ENCODE measurements at regions not wholly inside any gene's neighbourhood (a gene's known extent, or its start where the extent isn't known, plus 50 kb on each side); places are given as distances from the start of the nearest gene placed in this dataset.

DNA sequence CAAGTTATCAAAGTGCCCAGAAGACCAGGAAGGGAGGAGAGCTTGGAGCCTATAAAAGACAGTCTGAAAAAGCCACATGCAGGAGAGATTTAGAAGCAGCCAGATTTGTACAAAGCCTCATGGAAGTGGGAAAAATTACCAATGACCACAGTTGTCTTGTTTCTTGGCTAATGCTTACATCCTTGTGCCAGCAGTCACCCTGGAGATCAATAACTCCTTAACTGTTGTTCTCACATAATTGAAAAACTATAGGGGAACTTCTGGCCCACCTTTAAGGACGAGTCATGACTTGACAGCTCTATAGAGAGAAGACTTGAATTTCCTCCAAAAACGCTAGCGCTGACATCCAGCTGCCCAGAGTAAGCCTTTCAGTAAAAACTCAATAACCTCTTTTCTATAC lies 313.1 kb downstream of the GALC start:
- intact Hi-C loops (cut with DNase I): no loop called here
- no peak for TF ChIP-seq POLR2A (IDR thresholded peaks at IDR 0.05)
- TF ChIP-seq, protein P1, sequence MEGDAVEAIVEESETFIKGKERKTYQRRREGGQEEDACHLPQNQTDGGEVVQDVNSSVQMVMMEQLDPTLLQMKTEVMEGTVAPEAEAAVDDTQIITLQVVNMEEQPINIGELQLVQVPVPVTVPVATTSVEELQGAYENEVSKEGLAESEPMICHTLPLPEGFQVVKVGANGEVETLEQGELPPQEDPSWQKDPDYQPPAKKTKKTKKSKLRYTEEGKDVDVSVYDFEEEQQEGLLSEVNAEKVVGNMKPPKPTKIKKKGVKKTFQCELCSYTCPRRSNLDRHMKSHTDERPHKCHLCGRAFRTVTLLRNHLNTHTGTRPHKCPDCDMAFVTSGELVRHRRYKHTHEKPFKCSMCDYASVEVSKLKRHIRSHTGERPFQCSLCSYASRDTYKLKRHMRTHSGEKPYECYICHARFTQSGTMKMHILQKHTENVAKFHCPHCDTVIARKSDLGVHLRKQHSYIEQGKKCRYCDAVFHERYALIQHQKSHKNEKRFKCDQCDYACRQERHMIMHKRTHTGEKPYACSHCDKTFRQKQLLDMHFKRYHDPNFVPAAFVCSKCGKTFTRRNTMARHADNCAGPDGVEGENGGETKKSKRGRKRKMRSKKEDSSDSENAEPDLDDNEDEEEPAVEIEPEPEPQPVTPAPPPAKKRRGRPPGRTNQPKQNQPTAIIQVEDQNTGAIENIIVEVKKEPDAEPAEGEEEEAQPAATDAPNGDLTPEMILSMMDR (IDR thresholded peaks at IDR 0.05): no peak
- 13 to 26% methylated on average over 3 of the region's 3 CpGs for WGBS, 2 donors
- H3K9me3 ChIP-seq: peaks cover 0 to 4% (median 0%) of the 10 kb centered on the region in 3 donors
- H3K27me3 ChIP-seq: no peaks in the 10 kb centered on the region
- DNase-seq: no peak
- no peaks in the 10 kb centered on the region for H3K36me3 ChIP-seq
- no peak overlapping the region for H3K4me3 ChIP-seq
- H3K27ac ChIP-seq: no peak overlapping the region
- H3K4me1 ChIP-seq: no peaks in the 10 kb centered on the region

DNA sequence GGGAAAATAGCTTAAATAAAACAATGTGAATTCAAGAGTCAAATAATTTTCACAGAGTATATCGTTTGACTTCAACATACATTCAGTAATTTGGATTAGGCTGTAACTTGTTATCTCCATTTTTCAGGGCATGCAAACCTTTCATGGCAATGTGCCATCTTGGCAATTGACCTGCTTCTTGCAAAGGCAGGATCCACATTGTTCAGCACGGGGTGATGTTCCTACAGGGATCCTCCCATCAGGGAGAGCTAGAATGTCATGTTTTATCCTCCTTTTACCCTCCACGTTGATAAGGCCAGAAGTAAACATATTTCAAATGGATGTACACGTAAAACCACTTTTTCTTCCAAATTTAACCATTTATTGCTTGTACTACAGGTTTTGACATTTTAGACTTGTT lies 314.4 kb downstream of the GALC start:
- no peaks in the 10 kb centered on the region for H3K4me1 ChIP-seq
- peaks cover 0 to 4% (median 0%) of the 10 kb centered on the region in 3 donors for H3K9me3 ChIP-seq
- DNase-seq: no peak
- WGBS, 2 donors: 34 to 38% methylated on average over 4 of the region's 4 CpGs
- H3K27ac ChIP-seq: no peak overlapping the region
- H3K27me3 ChIP-seq: no peaks in the 10 kb centered on the region
- TF ChIP-seq, protein P1 (IDR thresholded peaks at IDR 0.05): no peak
- TF ChIP-seq POLR2A (IDR thresholded peaks at IDR 0.05): no peak
- H3K4me3 ChIP-seq: no peak overlapping the region
- intact Hi-C loops (cut with DNase I): no loop called here
- no peaks in the 10 kb centered on the region for H3K36me3 ChIP-seq

DNA sequence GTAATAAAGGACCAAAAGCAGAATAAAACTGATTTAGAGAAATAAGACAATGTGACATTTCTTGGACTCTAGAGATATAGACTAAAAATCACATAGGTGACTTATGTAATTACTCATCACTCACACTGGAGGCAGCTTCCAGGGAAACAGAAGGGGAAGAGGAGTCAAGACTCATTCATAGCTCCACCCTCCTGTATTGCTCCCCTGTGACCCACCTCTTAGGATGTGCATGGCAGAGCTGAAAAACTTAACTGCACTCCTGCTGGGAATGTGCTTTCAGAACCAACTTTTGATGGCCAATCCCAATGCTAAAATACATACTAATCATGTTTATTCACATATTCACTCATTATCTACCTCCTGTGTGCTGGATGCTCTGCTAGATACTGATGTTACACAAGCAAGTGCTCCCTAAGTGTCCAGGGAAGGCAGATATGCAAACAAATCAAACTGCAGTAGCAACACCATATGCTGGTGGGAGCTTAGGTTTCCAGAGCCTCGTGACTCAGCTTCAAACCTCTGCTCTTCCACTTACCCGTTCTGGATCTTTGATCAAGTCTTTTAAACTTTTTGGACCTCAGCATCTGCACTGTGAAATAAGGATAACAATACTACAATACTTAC lies 316.1 kb downstream of the GALC start:
- TF ChIP-seq, protein P1 (IDR thresholded peaks at IDR 0.05): no peak
- no peak for TF ChIP-seq POLR2A (IDR thresholded peaks at IDR 0.05)
- intact Hi-C loops (cut with DNase I): no loop called here
- Histone ChIP-seq H3K4me3 (no peak overlapping the region), H3K27me3 (no peaks in the 10 kb centered on the region), H3K36me3 (no peaks in the 10 kb centered on the region), H3K9me3 (no peaks in the 10 kb centered on the region), H3K27ac (no peak overlapping the region), H3K4me1 (no peaks in the 10 kb centered on the region)
- DNase-seq: no peak
- WGBS, 2 donors: 49 to 59% methylated on average over 2 of the region's 2 CpGs

DNA sequence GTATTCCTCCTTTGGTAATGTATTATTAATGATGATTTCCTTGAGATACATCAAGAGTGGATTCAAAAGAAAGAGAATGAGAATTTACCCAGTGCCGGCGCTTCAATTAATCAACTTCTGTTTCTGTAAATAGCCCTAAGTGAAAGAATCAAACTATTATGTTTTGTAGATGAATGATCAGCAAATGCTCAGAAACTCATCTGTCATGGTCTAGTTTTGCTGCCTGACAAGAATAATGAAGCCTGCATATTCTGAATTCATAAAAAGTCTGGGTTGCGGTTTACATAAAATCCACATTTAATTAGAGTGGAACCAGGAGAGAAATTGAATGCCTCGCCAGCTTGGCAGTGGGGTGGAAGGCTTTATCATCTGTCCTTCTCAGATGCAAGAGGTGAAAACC lies 325.3 kb downstream of the GALC start:
- no peaks in the 10 kb centered on the region for H3K27me3 ChIP-seq
- DNase-seq: no peak
- no peak overlapping the region for H3K4me3 ChIP-seq
- TF ChIP-seq, protein P1 (IDR thresholded peaks at IDR 0.05): no peak
- no peak for TF ChIP-seq POLR2A (IDR thresholded peaks at IDR 0.05)
- 38 to 44% methylated on average over 4 of the region's 4 CpGs for WGBS, 2 donors
- H3K27ac ChIP-seq: no peak overlapping the region
- H3K4me1 ChIP-seq: no peaks in the 10 kb centered on the region
- no peaks in the 10 kb centered on the region for H3K36me3 ChIP-seq
- intact Hi-C loops (cut with DNase I): no loop called here
- H3K9me3 ChIP-seq: no peaks in the 10 kb centered on the region

DNA sequence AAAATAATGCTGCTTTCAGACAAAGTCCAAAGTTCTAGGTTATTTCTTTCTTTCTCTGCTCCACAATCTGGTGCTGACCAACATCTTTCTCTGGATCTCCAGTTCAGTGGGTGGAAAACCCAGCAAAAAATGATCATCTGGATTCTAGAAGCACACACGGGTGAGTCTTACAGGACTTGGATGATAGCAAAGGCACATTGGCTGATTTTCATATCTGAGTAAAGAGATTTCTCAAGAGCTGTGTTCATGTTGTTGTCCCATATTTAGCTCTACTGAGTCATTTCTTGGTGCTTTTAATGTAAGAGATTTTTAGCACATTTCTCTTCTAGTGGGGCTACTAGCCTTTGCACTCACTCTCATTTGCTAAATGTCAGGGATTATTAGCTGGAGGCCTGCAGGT lies 336.7 kb downstream of the GALC start:
- Histone ChIP-seq H3K27me3 (no peaks in the 10 kb centered on the region), H3K36me3 (no peaks in the 10 kb centered on the region), H3K4me3 (no peak overlapping the region), H3K4me1 (no peaks in the 10 kb centered on the region), H3K9me3 (no peaks in the 10 kb centered on the region), H3K27ac (no peak overlapping the region)
- no peak for DNase-seq
- intact Hi-C loops (cut with DNase I): no loop called here
- WGBS, 2 donors: 56 to 77% methylated on average over 1 of the region's 1 CpG
- TF ChIP-seq POLR2A (IDR thresholded peaks at IDR 0.05): no peak
- TF ChIP-seq, protein P1 (IDR thresholded peaks at IDR 0.05): no peak

Measured in esophagus squamous epithelium (tissue), 5 donors.